KMS-11 (cell line): ENCODE measurements at regions not wholly inside any gene's neighbourhood (a gene's known extent, or its start where the extent isn't known, plus 50 kb on each side); places are given as distances from the start of the nearest gene placed in this dataset.

Source experiments
- H2AFZ ChIP-seq: fragments of 200-600 bp; sonication (generic); 2 replicates; pipeline ENCODE4 v1.6.1; 2016; ENCODE audit warnings: antibody characterized with exemption, mixed run types, low read depth
- H3K27ac ChIP-seq: fragments of 200-600 bp; sonication (generic); 2 replicates; pipeline ENCODE4 v1.6.1; 2016; ENCODE audit warnings: mild to moderate bottlenecking, mixed run types
- H3K27me3 ChIP-seq: fragments of 200-600 bp; sonication (generic); 2 replicates; pipeline ENCODE4 v1.6.1; 2017; ENCODE audit warnings: mild to moderate bottlenecking, low read depth, mixed run types, moderate library complexity; ENCODE audit not compliant: insufficient read depth
- H3K36me3 ChIP-seq: fragments of 200-600 bp; sonication (generic); 2 replicates; pipeline ENCODE4 v1.6.1; 2017; ENCODE audit warnings: mild to moderate bottlenecking, mixed run types; ENCODE audit not compliant: insufficient read depth
- H3K4me1 ChIP-seq: fragments of 200-600 bp; sonication (generic); 2 replicates; pipeline ENCODE4 v1.6.1; 2016; ENCODE audit warnings: mild to moderate bottlenecking, low read depth, mixed run types; ENCODE audit not compliant: poor library complexity, severe bottlenecking
- H3K4me2 ChIP-seq: fragments of 200-600 bp; sonication (generic); 2 replicates; pipeline ENCODE4 v1.7.0; 2016; ENCODE audit warnings: mild to moderate bottlenecking, mixed run types
- H3K4me3 ChIP-seq: fragments of 200-600 bp; sonication (generic); IDR thresholded peaks from 2 replicates; pipeline ENCODE4 v1.6.1; 2017; ENCODE audit warnings: low read depth, low read length, mixed read lengths; ENCODE audit not compliant: insufficient read depth
- H3K79me2 ChIP-seq: fragments of 200-600 bp; sonication (generic); 2 replicates; pipeline ENCODE4 v1.6.1; 2016; ENCODE audit warnings: low read depth, mixed run types; ENCODE audit not compliant: insufficient read depth
- H3K9ac ChIP-seq: fragments of 200-600 bp; sonication (generic); 2 replicates; pipeline ENCODE4 v1.6.1; 2016; ENCODE audit warnings: mild to moderate bottlenecking, mixed run types
- H4K20me1 ChIP-seq: fragments of 200-600 bp; sonication (generic); 2 replicates; pipeline ENCODE4 v1.6.1; 2016; ENCODE audit warnings: mild to moderate bottlenecking, mixed run types; ENCODE audit not compliant: insufficient read depth
- CTCF ChIP-seq: fragments of 200-600 bp; sonication (generic); conservative IDR thresholded peaks from 2 replicates; pipeline ENCODE4 v1.6.1; 2017; ENCODE audit warnings: low read depth, mild to moderate bottlenecking, antibody characterized with exemption, low read length, moderate library complexity, mixed read lengths

- Histone ChIP-seq H3K27ac (no peak overlapping the region), H3K4me2 (no peak overlapping the region)
Observed at GRCh38 chr7:106783286-106783685, 81.8 kb upstream of the PIK3CG start.

DNA sequence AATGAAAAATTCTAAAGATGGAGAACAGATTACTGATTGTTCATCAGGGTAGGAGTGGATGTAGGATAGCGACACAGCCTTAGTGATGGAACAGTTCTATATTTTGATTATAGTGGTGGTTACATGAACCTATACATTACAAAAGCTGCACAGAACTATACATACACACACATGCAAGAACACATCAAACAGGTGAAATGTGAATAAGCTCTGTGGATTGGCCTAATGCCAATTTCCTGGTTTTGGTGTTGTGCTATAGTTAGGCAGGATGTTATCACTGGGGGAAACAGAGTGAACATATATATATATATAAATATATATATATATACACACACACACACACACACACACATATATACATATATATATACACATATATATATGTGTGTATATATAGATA is 76.4 kb upstream of the PIK3CG start:
- no peaks in the 10 kb centered on the region for H3K36me3 ChIP-seq
- no peak overlapping the region for H3K27ac ChIP-seq
- no peak overlapping the region for H3K4me3 ChIP-seq
- no peaks in the 10 kb centered on the region for H3K79me2 ChIP-seq
- no peaks in the 10 kb centered on the region for H4K20me1 ChIP-seq
- H3K27me3 ChIP-seq = no peaks in the 10 kb centered on the region
- no peak overlapping the region for H3K4me2 ChIP-seq
- no peak overlapping the region for H3K9ac ChIP-seq
- no peak for TF ChIP-seq CTCF
- H2AFZ ChIP-seq = no peak overlapping the region
- peaks cover 3% of the 10 kb centered on the region for H3K4me1 ChIP-seq

More at GRCh38 chr7:106783286-106783685, 81.8 kb upstream of the PIK3CG start:
- H3K9ac ChIP-seq = no peak overlapping the region
- H3K4me1 ChIP-seq = no peaks in the 10 kb centered on the region
- no peaks in the 10 kb centered on the region for H4K20me1 ChIP-seq
- H3K27me3 ChIP-seq = no peaks in the 10 kb centered on the region
- no peaks in the 10 kb centered on the region for H3K36me3 ChIP-seq
- H2AFZ ChIP-seq = no peak overlapping the region
- H3K79me2 ChIP-seq = no peaks in the 10 kb centered on the region
- no peak overlapping the region for H3K4me3 ChIP-seq
- no peak for TF ChIP-seq CTCF

GRCh38 chr7:106791526-106791925 is 73.6 kb upstream of the PIK3CG start:
- Histone ChIP-seq H3K36me3 (no peaks in the 10 kb centered on the region), H3K4me1 (peaks cover 8% of the 10 kb centered on the region), H3K9ac (no peak overlapping the region), H3K4me3 (no peak overlapping the region), H3K27ac (no peak overlapping the region), H3K27me3 (no peaks in the 10 kb centered on the region), H3K4me2 (no peak overlapping the region), H4K20me1 (no peaks in the 10 kb centered on the region), H3K79me2 (no peaks in the 10 kb centered on the region), H2AFZ (no peak overlapping the region)
- TF ChIP-seq CTCF = no peak

GRCh38 chr7:106792233-106792926 is 72.7 kb upstream of the PIK3CG start:
- H3K27me3 ChIP-seq = no peaks in the 10 kb centered on the region
- H3K4me2 ChIP-seq = no peak overlapping the region
- H3K4me3 ChIP-seq = no peak overlapping the region
- no peak overlapping the region for H2AFZ ChIP-seq
- no peak overlapping the region for H3K27ac ChIP-seq
- H3K36me3 ChIP-seq = no peaks in the 10 kb centered on the region
- no peak overlapping the region for H3K9ac ChIP-seq
- no peaks in the 10 kb centered on the region for H3K79me2 ChIP-seq
- peaks cover 8% of the 10 kb centered on the region for H3K4me1 ChIP-seq
- no peaks in the 10 kb centered on the region for H4K20me1 ChIP-seq
- no peak for TF ChIP-seq CTCF
